Stimulated activated CD4-positive, alpha-beta T cell treated with anti-CD3 and anti-CD28 coated beads, Interleukin-1b, Interleukin-23, amount 100 ng/mL, for 24 hours (primary cell): ENCODE measurements at regions not wholly inside any gene's neighbourhood (a gene's known extent, or its start where the extent isn't known, plus 50 kb on each side); places are given as distances from the start of the nearest gene placed in this dataset.
"Not testable (repeated sequence)": the region's sequence is repeated elsewhere in the genome, so short reads cannot be mapped to it uniquely, and the experiment has no call there.

Experiments used
- DNase-seq, 4 experiments: peaks; one replicate each; pipeline ENCODE4 v3.0.0-alpha.2; 2020; ENCODE audit warnings: low read depth in 4 of 4, low spot score in 1 of 4

DNA sequence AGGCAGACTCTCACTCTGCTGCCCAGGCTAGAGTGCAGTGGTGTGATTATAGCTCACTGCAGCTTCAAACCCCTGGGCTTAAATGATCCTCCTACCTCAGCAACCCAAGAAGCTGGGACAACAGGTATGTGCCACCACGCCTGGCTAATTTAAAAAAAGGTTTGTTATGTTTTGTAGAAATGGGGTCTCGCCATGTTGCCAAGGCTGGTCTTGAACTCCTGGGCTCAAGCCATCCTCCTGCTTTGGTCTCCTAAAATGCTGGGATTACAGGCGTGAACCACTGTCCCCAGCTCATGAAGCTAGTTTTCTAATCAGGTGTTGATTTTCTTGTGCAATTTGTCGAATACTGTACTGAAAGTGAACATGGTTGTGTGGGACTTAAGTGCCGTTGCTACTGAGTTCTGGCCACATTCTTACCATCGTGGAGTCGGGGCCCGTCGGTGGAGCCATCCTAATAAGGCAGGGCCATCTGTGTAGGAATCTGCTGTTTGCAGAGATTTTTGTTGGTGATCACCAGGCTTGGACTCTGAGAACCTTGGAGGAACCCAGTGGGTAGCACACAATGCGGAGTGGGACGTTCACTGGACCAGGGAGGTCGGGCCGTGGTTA, 193.2 kb downstream of the GOLGA6L6 start:
- DNase-seq = no peak

DNA sequence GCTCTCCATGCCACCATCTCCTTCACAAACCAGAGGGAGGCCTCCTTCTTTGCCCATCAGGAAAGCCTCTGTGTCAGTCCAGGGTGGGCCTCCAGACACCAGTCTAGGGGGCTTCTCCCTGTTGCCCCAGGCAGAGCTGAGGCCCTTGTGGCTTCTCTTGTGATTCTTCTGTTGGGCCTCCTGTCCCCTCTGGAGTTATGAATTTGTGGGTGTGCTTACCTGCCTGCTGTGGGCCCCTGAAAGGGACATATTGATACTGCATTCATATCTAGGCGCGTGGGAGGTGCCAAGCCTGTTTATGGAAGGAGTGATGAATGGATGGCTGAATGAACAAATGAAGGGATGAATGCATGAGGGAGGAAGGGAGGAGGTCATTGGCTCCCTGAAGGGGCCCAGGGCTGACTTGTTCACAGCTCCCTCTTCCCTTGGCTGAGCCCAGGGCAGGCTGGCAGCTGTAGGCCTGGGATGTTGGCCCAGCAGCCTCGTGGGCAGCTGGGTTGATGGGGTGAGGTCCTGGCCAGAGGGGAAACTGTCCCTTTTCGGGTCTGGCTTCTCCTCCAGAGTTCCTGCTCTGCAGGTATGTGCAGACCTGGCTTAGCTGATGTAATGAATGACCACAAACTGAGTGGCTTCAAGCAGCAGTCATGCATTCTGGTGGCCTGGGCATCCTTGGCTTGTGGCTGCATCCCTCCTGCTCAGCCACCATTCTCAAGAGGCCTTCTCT, 195.4 kb downstream of the GOLGA6L6 start:
- no peak for DNase-seq

DNA sequence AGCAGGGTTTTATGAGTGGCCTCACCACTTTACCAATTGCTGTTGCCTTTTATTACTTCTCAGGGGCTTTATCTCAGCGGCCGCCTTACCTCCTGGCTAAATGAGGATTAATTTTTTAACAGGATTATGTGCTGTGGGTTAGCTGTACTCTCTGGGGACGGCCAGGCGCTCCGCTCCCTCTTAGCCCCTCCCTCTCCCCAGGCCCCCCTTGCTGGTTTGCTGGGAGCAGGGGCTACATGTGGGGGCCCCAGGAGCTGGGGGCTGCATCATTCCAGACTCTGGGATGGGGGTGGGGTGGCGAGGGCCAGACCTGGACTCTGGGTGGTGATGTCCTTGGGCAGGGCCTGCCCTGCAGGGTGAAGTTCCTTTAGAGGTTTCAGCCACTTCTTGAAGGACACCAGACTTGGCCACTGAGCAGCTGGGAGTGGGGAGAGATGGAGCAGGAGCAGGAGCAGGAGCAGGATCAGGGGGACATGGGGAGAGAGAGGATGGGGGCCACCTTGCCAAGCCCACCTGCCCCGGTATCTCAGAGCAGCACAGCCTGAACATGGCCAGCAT, 196.1 kb downstream of the GOLGA6L6 start:
- DNase-seq = no peak

DNA sequence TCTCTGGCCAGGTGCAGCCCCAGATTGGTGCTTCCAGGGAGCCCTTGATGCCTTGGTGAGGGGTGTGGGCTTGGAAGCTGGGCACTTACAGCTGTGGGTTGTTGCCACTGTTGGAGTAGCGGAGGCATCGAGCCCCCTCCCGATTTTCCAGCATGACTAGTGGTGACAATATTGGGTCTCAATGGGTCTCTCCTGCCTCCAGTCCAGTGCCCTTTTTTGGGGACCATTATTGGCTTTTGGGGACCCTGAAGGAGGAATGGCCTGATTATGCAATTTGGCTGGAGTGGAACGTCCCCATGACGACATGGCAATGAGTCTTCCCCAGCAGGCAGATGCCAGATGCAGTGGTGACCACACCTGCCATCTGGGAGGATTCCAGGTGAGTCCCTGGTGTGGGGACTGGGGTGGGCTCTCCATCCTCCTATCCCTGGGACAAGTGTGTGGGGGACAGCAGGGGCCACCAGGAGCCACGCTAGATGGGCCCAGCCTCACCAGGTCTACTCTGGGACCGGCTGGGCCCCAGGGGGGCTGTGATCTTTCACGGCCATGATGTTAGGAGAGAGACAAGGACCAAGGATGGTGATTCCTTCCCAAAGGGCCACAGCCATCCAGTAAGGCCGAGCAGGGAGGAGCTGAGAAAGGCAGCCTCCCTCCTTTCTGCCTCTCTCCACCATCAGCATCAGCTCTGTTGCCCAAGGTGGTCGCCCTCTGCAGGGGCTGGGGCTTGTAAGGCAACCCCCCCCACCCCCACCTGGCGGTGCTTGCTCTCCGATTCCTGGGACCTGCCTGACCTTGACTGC, 196.8 kb downstream of the GOLGA6L6 start:
- DNase-seq = no peak

DNA sequence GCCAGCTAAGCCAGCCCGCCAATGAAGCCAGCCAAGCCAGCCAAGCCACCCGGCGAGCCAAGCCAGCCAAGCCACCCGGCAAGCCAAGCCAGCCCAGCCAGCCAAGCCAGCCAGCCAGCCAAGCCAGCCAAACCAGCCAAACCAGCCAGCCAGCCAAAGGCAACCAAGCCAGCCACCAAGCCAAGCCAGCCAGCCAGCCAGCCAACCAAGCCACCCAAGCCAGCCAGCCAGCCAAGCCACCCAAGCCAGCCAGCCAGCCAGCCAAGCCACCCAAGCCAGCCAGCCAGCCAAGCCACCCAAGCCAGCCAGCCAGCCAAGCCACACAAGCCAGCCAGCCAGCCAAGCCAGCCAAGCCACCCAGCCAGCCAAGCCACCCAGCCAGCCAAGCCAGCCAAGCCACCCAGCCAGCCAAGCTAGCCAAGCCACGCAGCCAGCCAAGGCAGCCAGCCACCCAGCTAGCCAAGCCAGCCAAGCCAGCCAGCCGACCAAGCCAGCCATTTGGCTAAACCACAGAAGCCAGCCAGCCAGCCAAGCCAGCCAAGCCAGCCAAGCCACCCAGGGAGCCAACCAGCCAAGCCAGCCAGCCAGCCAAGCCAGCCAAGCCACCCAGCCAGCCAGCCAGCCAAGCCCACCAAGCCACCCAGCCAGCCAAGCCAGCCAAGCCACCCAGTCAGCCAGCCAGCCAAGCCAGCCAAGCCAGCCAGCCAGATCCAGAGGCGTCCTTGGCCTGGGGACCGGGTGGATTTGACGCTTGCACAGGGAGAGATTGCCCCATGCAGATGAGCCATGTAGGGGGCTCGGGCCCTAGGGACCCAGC, 198.0 kb downstream of the GOLGA6L6 start:
- not testable (repeated sequence) for DNase-seq

DNA sequence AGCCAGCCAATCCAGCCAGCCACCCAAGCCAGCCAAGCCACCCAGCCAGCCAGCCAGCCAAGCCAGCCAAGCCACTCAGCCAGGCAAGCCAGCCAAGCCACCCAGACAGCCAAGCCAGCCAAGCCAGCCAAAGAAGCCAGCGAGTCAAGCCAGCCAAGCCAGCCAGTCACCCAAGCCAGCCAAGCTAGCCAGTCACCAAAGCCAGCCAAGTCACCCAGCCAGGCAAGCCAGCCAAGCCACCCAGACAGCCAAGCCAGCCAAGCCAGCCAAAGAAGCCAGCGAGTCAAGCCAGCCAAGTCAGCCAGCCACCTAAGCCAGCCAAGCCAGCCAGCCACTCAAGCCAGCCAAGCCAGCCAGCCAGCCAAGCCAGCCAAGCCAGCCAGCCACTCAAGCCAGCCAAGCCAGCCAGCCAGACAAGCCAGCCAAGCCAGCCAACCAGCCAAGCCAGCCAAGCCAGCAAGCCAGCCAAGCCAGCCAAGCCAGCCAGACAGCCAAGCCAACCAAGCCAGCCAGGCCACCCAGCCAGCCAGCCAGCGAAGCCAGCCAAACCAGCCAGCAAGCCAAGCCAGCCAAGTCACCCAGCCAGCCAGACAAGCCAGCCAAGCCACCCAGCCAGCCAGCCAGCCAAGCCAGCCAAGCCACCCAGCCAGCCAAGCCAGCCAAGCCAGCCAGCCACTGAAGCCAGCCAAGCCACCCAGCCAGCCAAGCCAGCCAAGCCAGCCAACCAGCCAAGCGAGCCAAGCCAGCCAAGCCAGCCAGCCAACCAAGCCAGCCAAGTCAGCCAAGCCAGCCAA, 198.8 kb downstream of the GOLGA6L6 start:
- not testable (repeated sequence) for DNase-seq

DNA sequence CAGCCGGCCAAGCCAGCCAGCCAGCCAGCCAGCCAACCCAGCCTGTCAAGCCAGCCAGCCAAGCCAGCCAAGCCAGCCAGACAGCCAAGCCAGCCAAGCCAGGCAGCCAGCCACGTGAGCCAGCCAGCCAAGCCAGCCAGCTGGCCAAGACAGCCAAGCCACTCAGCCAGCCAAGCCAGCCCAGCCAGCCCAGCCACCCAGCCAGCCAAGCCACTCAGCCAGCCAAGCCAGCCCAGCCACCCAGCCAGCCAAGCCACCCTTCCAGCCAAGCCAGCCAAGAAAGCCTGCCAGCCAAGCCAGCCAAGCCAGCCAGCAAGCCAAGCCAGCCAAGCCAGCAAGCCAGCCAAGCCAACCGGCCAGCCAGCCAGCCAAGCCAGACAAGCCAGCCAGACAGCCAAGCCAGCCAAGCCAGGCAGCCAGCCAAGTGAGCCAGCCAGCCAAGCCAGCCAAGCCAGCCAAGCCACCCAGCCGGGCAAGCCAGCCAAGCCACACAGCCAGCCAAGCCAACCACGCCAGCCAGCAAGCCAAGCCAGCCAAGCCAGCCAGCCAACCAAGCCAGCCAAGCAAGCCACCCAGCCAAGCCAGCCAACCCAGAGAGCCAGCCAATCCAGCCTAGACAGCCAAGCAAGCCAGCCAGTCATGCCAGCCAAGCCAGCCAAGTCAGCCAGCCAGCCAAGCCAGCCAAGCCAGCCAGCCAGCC, 199.5 kb downstream of the GOLGA6L6 start:
- no peak for DNase-seq

DNA sequence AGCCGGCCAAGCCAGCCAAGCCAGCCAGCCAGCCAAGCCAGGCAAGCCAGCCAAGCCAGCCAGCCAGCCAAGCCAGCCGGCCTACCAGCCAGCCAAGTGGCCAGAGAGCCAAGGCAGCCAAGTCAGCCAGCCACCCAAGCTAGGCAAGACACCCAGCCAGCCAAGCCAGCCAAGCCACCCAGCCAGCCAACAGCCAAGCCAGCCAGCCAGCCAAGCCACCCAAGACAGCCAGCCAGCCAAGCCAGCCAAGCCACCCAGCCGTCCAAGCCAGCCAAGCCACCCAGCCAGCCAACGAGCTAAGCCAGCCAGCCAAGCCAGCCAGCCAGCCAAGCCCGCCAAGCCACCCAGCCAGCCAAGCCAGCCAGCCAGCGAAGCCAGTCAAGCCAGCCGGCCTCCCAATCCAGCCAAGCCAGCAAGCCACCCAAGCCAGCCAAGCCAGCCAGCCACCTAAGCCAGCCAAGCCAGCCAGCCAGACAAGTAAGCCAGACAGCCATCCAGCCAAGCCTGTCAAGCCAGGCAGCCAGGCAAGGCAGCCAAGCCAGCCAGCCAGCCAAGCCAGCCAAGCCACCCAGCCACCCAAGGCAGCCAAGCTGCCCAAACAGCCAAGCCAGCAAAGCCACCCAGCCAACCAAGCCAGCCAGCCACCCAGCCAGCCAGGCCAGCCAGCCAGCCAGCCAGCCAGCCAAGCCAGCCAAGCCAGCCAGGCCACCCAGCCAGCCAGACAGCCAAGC, 200.5 kb downstream of the GOLGA6L6 start:
- no peak for DNase-seq

DNA sequence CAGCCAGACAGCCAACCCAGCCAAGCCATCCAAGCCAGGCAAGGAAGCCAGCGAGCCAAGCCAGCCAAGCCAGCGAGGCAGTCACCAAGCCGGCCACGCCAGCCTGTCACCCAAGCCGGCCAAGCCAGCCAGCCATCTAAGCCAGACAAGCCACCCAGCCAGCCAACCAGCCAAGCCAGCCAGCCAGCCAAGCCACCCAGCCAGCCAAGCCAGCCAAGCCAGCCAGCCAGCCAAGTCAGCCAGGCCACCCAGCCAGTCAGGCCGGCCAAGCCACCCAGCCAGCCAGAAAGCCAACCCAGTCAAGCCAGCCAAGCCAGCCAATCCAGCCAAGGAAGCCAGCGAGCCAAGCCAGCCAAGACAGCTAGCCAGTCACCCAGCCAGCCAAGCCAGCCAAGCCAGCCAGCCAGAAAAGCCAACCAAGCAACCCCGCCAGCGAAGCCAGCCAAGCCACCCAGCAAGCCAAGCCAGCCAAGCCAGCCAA, 201.2 kb downstream of the GOLGA6L6 start:
- no peak for DNase-seq

DNA sequence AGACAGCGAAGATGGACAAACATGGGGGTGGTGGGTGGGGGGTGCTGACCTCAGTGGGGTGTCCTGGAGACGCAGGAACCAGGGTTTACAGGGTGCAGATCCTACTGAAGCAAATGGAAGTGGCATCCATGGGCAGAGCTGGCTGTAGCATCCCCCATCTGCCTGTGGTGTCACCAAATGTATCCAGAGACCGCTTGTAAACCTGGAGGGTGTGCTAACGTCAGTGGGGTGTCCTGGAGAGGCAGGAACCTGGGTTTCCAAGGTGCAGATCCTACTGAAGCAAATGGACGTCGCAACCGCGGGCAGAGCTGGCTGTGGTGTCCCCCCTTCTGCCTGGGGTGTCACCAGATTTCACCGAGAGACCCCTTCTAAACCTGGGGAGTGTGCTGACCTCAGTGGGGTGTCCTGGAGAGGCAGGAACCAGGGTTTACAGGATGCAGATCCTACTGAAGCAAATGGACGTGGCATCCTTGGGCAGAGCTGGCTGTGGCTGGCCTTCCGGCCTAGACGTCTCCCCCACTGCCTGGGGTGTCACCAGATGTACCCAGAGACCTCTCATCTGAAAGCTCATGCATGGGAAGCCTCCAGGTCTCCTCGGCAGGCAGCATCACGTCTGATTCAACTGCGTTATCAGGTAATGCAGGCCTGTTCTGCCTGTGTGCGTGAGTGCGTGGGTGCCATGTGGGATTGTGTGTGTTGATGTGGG, 202.4 kb downstream of the GOLGA6L6 start:
- DNase-seq = not testable (repeated sequence)

DNA sequence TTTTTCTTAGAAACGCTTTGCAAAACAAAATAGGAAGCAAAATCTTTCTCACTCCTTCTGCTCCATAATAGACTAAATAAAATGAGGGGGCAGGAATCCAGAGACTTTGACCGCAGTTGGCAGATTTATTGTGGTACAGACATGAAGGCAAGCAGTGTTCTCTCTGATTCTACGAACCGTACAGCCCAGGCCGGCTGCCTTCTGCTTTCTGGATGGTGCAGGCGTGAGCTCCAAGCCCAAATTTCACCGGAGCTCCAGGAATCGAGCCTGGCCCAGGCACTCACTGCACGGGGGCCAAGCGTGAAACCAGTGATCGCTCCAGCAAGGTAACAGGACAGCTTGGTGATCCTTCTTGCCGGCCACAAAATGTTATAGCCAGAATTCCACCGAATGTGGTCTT, 202.9 kb downstream of the GOLGA6L6 start:
- DNase-seq = not testable (repeated sequence)

DNA sequence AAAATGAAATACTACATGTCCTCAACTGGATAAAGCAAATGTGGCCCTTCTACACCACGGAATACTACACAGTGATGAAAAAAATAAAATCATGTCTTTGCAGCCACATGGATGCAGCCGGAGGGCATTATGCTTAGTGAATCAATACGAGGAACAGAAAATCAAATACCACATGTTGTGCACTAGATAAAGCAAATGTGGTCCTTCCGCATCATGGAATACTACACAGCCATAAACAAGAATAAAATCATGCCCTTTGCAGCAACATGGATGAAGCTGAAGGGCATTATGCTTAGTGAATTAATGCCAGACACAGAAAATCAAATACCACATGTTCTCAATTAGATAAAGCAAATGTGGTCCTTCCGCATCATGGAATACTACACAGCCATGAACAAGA, 204.4 kb downstream of the GOLGA6L6 start:
- DNase-seq = not testable (repeated sequence)

DNA sequence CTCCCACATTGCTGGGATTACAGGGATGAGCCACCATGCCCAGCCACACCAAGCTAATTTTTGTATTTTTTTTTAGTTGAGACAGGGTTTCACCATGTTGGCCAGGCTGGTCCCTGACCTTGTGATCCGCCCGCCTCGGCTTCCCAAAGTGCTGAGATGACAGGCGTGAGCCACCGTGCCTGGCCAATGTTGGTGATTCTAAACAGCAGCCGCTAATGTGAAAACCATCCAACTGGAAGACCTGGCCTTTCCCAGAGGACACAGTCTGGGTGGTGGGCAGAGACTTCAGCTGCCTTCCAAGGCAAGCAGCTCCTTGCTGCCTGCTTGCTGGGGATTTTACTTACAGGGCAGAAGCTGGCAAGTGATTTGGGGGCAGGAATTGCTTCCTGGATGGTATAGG, 207.1 kb downstream of the GOLGA6L6 start:
- DNase-seq = not testable (repeated sequence)

DNA sequence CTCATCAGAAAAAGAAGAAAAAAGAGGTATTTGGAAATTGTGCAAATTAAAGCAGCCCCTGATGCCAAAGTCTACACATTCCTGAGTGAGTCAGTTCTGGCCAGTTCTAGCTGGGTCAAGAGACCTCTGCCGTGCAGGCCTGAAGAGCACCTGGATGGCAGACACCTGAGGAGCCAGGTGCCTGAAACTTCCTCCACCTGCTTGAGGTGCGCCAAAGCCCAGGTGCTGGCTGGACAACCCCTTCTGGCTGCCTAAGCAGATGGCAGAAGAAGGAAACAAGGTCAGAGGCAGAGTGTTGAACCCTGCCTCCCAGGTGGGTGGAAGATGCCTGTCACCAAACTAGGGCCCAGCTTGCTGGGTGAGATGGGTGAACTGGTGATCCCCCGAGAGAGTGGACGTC, 215.8 kb downstream of the GOLGA6L6 start:
- DNase-seq = not testable (repeated sequence)

DNA sequence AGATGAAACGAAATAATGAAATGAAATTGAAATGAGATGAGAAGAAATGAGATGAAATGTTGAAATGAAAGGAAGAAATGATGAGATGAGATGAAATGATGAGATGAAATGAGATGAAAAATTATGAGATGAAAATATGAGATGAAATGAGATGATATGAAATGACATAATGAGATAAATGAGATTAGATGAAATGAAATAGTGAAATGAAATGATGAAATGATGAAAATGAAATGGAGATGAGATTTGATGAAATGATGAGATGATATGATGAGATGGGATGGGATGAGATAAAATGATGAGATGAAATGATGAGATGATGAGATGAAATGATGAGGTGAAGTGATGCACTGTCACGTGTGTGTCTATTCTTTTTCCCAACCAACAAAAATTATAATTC, 224.5 kb downstream of the GOLGA6L6 start:
- not testable (repeated sequence) for DNase-seq

DNA sequence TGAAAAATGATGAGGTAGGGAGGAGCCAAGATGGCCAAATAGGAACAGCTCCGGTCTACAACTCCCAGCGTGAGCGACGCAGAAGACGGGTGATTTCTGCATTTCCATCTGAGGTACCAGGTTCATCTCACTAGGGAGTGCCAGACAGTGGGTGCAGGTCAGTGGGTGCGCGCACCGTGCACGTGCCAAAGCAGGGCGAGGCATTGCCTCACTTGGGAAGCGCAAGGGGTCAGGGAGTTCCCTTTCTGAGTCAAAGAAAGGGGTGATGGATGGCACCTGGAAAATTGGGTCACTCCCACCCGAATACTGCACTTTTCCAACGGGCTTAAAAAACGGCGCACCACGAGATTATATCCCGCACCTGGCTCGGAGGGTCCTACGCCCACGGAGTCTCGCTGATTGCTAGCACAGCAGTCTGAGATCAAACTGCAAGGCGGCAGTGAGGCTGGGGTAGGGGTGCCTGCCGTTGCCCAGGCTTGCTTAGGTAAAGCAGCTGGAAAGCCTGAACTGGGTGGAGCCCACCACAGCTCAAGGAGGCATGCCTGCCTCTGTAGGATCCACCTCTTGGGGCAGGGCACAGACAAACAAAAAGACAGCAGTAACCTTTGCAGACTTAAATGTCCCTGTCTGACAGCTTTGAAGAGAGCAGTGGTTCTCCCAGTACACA, 230.5 kb downstream of the GOLGA6L6 start:
- DNase-seq = not testable (repeated sequence)

DNA sequence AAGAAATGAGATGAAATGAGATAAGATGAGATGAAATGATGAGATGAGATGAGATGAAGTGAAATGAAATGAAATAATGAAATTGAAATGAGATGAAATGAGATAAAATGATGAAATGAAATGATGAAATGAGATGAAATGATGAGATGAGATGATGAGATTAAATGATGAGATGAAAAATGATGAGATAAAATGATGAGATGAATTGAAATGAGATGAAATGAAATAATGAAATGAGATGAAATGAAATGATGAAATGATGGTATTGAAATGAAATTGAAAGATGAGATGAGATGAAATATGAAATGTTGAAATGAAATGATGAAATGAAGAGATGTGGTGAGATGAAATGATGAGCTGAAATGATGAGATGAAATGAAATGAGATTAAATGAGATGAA, 231.0 kb downstream of the GOLGA6L6 start:
- no peak for DNase-seq
